AG04449 (cell line): ENCODE measurements at regions not wholly inside any gene's neighbourhood (a gene's known extent, or its start where the extent isn't known, plus 50 kb on each side); places are given as distances from the start of the nearest gene placed in this dataset.

Experiments
- CTCF ChIA-PET: fragments of 350-600 bp; formaldehyde crosslinking; extraction: SDS; loops from one replicate; lab custom pipeline; 2021; ENCODE audit warnings: antibody characterized with exemption; lab: Yijun Ruan, JAX
- POLR2A ChIA-PET: fragments of 400-600, 350-600 bp; formaldehyde crosslinking; extraction: SDS; loops from one replicate; lab custom pipeline; 2020; ENCODE audit warnings: antibody characterized with exemption, inconsistent platforms; lab: Yijun Ruan, JAX
- DNase-seq: peaks from one replicate; pipeline ENCODE4 v3.0.0-alpha.2; 2010; ENCODE audit warnings: low read depth, low spot score
- H3K4me3 ChIP-seq: 2 replicates; pipeline ENCODE4 v1.5.1; 2011; ENCODE audit warnings: low read depth, mild to moderate bottlenecking, control low read depth, low read length
- CTCF ChIP-seq: IDR thresholded peaks from one replicate; pipeline ENCODE4 v1.5.1; 2011; ENCODE audit warnings: mild to moderate bottlenecking, moderate library complexity, low read length, control low read depth, inconsistent platforms; ENCODE audit not compliant: insufficient read depth; ENCODE audit errors: missing control alignments

- no peak for TF ChIP-seq CTCF
- no peak for DNase-seq
- no peak overlapping the region for H3K4me3 ChIP-seq
- ChIA-PET POLR2A (no interaction called here), CTCF (no interaction called here)
Measured at GRCh38 chr4:134753390-134753789, 551.8 kb upstream of the PABPC4L start.

GRCh38 chr4:134747108-134747805 is 545.7 kb upstream of the PABPC4L start:
- no peak for DNase-seq
- TF ChIP-seq CTCF = no peak
- ChIA-PET CTCF (no interaction called here), POLR2A (no interaction called here)
- no peak overlapping the region for H3K4me3 ChIP-seq

GRCh38 chr4:134740290-134740689 is 538.7 kb upstream of the PABPC4L start:
- no peak for DNase-seq
- CTCF ChIA-PET = no interaction called here
- POLR2A ChIA-PET = no interaction called here
- no peak overlapping the region for H3K4me3 ChIP-seq
- TF ChIP-seq CTCF = no peak

GRCh38 chr4:134735901-134736300 is 534.3 kb upstream of the PABPC4L start:
- CTCF ChIA-PET = no interaction called here
- no peak for TF ChIP-seq CTCF
- DNase-seq = no peak
- no peak overlapping the region for H3K4me3 ChIP-seq
- POLR2A ChIA-PET = no interaction called here

GRCh38 chr4:134727696-134728095 is 526.1 kb upstream of the PABPC4L start:
- DNase-seq = no peak
- ChIA-PET CTCF (no interaction called here), POLR2A (no interaction called here)
- TF ChIP-seq CTCF = no peak
- no peak overlapping the region for H3K4me3 ChIP-seq

- no peak for TF ChIP-seq CTCF
- DNase-seq = no peak
- H3K4me3 ChIP-seq = no peak overlapping the region
- ChIA-PET POLR2A (no interaction called here), CTCF (no interaction called here)
Measured at GRCh38 chr4:134722306-134722705, 520.7 kb upstream of the PABPC4L start.
